Activated CD4-positive, CD25-positive, alpha-beta regulatory T cell treated with anti-CD3 and anti-CD28 coated beads, Interleukin-2, amount 50 U/mL, for 72 hours (primary cell): ENCODE measurements at regions not wholly inside any gene's neighbourhood (a gene's known extent, or its start where the extent isn't known, plus 50 kb on each side); places are given as distances from the start of the nearest gene placed in this dataset.

ENCODE experiments used
- DNase-seq: peaks from one replicate; pipeline ENCODE4 v3.0.0; 2021

DNA sequence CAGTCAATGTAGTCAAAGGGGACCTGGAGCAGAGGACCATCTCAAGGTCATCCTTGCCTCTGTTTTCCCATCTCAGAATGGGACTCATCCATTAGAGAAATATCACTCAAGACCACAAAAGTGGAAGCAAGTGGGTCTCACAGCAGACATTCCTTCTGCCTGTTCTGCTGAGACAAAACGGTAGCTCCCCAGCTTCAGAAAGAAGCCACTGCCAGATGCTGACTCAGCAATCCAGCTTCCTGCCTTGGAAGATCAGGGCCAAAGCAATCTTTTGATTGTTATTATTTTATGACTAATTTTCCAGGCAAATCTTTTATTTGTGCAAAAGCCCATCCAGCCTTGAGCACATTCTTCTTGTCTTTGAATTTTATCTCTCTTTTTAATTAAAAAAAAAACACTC lies 86.8 kb downstream of the CCT6B start:
- DNase-seq = no peak

DNA sequence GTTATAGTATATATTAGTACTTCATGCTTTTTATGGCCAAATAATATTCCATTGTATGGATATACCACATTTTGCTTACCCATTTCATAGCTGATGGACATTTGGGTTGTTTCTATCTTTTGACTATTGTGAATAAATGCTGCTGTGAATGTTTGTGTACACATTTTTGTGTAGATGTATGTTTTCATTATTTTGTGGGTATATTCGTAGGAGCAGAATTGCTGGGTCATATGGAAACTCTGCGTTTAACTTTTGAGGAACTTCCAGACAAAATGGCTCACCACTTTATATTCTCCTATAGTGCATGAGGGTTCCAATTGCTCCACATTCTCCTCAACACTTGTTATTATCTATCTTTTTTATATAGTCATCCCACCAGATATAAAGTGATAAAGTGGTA lies 88.6 kb downstream of the CCT6B start:
- DNase-seq = no peak

DNA sequence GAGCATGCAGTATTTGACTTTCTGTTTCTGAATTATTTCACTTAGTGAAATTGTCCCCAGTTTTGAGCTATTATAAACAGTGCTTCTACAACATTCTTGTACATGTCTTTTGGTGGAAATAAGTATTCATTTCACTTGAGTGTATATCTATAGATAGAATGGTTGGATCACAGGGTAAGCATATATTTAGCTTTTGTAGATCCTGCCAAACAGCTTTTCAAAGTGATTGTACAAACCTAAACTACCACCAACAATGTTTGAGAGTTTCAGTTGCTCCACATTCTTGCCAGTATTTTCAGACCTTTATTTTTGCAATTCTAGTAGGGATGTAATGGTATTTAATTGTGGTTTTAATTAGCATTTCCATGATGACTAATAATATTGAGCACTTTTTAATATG lies 91.6 kb downstream of the CCT6B start:
- no peak for DNase-seq

DNA sequence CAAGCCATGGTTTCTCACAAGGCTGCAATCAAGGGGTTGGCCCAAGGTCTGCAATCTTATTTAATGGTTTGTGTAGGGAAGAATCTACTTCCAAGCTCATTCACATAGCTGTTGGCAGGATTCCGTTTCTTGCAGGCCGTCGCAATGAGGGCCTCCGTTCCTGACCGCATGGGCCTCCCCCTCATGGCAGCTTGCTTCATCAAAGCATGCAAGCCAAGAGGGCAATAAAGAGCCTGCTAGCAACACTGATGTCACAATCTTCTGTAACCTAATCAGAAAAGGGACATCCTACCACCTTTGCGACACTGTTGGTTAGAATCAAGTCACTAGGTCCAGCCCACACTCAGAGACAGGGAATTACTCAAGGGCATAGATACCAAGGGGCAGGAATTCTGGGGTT lies 95.5 kb downstream of the CCT6B start:
- DNase-seq = no peak

DNA sequence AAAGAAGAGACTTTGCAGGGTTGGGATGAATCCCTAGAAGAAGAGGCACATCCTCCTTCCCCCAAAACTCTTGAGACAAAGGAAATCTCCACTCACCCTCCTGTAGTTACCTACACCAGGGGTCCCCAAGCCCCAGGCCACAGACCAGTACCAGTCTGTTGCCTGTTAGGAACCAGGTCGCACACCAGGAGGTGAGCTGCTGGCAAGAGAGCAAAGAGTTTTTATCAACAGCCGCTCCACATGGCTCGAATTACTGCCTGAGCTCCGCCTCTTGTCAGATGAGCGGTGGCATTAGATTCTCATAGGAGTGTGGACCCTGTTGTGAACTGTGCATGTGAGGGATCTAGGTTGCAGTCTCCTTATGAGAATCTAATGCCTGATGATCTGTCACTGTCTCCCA lies 98.9 kb downstream of the CCT6B start:
- no peak for DNase-seq

DNA sequence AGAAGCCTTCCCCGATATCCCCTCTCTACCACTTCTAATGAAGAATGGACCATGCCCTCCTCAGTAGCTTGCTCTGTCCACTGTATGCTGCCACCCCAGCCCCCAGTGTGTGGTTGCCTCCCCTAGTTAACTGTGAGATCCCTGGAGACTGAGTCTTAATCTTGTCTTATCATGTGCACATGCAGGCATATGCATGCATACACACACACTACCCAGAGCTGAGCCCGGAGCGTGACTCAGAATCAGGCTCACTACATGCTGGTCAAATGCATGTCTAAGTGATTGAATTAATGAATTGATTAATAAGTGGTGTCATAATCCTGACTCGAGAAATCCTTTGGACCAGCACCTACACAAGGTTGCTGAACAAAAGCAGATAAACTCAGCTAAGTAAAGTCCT lies 99.4 kb downstream of the CCT6B start:
- DNase-seq = no peak

DNA sequence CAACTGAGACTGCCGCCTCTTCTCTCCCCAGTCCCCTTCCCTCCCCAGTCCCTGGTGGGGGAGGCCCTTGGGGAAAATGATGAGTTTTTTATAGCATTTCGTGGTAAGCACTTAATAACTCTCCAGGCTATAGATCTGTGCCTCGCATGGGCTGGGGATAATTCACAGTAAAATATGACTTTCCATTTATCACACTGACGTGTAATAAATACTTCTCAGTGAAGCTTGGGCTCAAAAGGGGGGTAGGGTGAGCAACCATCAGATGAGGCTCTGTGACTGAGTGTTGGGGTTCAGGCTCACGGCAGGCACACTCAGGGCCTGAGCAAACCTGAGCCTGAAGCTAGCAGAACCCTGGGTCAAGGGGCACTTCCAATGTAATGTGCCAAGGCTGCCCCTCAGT lies 101.6 kb downstream of the CCT6B start:
- DNase-seq = no peak

DNA sequence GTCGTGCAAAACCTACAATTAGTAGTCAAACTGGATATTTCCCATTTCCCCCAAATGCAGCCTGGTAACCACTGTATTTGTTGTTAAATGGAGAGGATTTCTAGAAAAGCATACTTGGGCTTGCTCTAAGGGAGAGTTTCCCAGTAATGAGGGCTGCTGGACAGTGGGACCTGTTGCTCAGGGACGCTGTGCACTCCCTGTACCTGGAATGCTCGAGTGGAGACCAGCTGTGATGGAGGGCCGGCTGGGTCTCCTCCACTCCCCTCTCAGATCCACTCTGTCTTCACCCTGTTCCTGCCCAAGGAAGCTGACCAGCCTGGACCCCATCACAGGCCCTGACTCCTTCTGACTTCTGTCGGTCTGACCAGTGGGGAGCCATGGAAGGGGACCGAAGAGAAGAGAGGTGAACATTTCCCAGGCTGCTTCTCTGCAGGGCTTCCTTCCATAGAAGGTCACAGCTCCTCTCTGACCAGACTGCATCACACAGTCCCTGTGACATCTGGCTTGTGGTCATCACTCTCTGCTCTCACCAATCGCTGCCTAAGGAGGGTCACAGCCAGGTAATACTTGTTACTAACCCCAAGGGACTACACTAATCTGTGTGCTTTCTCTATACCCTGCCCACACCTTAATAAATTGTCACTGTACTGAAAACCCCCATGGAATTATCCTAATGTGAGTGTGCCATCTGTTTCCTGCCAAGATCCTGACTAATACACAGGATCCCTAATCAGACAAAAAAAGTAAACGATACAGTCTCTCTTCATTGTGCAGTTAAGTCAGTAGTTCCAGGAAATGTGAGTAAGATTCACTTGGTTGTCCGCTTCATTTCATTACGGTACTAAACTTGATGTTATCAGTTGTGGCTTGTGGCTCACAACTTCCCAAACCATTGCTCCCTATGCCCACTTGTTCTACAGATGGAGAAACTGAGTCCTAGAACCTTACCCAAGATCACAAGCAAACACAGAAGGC lies 102.4 kb downstream of the CCT6B start:
- DNase-seq = no peak

DNA sequence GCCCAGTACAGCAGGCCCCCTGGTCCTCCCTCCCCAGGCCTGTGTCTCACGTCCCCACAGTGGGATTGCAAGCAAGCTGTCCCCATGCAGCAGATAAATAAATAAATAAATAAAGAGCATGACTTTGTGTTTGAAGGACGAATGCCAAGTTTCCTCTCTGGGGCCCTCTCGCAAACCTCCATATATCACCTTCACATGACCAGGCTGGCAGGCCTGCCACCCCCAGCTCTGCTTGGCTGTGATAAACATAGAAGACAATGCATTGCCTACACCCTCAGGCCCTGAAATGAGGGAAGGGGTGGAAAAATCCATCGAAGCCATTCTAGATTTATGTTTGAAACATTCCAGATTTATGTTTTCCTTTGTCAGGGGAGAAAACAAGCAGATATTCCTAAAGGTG lies 107.3 kb downstream of the CCT6B start:
- DNase-seq = no peak

DNA sequence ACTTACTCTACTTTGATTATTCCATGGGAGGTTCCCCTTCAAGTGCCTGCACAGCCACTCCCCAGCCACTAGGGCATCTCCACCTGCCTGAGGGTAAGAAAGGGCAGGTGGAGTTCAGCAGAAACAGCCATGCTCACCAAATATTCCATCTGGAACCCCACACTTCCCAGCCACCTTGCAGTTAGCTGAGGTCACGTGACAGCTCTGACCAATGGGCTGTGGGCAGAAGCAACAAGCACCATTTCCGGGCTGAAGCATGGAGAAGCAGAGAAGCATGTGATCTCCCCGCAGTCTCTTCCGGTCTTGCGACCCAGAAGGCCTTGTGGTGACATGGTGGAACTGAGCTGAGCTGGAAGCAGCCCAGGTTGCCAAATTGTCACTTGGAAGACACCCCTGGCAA lies 108.6 kb downstream of the CCT6B start:
- DNase-seq = no peak

DNA sequence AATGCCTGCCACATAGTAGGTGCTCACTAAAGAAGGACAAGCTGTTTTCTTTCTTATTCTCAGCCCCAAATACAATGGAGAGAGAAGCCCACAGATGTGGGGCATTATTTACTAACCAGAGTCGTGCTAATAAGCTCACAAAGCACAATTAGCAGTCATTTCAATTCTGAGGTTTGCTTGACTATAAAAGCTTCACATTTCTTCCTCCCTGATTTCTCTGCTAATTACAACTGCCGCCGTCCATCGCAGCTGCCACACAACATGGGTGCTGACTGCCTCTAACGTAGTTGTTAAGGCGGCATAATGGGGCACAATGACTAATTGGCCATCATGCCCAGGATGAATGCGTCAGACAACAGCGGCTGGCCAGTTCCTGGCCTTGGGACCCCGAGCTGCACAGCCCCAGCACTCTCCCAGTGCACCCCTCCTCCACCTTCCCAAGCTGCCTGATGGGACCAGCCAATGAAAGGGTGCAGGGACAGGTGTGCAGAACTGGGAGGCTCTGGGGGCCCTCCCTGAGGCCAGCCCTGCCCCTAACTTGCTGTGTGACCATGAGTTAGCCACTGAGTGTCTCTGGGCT lies 109.2 kb downstream of the CCT6B start:
- no peak for DNase-seq

DNA sequence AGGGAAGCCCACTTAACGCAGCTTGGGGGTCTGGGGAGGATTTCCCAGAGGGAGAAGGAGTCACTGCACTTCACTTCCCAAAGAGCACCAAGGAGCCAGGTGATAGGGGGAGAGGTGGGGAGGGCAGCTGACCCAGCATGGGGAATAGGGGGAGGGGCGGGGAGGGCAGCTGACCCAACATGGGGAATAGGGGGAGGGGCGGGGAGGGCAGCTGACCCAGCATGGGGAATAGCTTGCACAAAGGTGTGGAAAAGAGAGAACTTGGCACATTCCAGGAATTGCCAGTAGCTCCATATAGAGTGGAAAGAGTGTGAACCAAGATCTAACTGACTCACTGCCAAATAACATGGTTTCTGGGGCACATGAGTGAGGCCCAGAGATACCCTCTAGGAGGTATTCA lies 110.3 kb downstream of the CCT6B start:
- DNase-seq = no peak

DNA sequence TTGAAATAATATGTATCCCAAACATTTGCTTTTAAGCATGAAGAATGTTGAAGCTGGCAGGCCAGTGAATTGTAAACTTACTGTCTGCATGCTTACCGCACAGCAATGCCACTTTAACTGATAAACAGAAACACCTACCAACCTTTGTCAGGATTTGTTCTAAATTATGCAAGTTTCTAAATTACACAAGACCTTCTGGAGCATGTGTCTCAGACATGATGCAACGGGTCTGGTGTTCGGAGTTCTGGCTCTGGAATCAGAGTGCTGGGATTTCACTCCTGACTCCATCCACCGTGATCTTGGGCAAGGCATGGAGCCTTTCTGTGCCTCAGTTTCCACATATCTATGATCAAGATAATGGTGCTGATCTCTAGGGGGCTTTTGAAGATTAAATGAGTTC lies 111.2 kb downstream of the CCT6B start:
- DNase-seq = no peak

DNA sequence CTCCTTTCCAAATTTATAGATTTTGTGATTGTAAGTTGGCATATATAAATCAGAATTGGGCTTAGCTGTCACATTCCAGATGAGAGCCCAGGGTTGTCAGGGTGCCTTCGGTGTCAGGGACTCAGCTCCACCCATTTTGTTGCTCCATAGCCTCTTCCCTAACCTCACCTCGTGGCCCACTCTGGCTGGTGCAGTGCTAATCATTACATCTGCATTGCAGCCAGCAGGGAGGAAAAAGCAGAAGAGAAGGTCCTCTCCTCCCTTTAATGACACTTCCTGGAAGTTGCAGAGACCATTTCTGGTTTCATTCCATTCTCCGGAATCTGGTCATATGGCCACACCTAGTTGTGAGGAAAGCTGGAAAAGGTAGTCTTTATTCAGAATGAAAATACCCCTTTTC lies 113.3 kb downstream of the CCT6B start:
- no peak for DNase-seq

DNA sequence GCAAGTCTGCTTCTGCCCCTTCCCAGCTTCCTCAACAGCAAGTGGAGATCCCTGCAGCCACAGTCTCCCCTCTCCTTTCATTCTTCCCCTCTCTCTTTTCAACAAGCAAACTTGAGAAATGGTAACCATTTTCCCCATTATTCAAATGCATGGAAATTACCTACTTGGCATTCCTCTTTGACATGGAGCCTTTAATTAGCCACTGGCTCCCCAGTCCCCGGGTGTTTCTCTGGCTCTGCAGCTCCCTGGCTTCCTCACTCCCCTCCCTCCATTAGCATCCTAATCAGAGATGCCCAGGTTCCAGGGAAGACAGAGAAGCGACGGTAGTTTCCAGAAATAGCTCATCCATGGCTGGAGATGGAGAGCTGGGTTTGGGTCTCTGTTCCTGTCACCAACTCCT lies 116.0 kb downstream of the CCT6B start:
- DNase-seq = no peak

DNA sequence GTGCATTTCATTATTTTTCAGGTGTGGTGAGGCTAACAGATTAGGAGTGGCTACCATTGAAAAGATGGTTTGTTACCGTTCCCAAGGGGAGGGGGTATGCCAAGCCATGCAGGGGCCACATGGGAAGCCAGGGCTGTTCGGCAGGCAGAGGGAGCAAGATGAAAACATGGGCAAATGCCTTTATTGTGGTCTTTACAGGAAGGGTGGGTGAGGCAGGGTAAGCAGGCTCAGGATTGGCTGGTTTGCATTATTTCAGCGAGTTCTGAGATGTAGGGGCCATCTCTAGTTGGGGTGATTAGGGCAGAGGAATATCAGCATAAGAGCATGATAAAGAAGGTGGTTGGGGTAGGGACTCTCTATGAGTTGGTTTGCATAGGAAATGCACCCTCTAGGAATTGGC lies 117.6 kb downstream of the CCT6B start:
- DNase-seq = no peak

DNA sequence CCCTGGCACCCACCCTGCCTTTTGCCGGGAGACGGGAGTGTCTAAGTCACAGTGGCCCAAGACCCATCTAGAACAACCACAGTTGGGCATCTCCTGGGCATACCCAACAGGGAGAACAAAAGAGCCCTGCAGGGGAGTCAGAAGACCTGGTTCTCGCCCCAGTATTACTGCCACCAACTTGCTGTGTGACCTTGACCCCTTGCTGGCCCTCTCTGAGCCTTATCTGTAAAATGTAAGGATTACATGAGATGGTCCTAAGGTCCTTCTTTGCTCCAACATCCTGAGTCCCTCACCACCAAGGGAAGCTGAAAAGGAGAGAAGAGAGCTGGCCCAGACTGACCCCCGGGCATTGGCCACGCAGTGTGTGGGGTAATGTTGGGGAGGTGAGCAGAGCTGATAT lies 119.0 kb downstream of the CCT6B start:
- DNase-seq = no peak

DNA sequence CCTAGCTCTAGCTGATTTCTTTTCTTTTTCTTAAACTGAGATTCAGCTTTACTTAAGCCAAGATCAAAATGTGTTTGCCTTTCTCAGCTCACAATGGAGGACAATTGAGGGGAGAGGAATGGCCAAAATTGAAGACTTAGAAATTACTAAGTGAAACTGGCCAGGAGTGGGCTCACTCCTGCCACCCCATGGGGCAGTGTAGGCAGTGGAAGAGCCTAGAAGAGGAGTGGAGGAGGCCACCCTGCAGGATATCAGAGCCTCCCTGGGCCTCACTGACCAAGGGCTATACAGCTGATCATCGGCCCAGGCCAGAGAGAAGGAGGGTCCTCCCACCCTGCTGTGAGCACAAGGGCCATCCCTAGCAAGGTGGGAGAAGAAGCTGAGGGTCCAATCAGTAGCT lies 119.8 kb downstream of the CCT6B start:
- no peak for DNase-seq

DNA sequence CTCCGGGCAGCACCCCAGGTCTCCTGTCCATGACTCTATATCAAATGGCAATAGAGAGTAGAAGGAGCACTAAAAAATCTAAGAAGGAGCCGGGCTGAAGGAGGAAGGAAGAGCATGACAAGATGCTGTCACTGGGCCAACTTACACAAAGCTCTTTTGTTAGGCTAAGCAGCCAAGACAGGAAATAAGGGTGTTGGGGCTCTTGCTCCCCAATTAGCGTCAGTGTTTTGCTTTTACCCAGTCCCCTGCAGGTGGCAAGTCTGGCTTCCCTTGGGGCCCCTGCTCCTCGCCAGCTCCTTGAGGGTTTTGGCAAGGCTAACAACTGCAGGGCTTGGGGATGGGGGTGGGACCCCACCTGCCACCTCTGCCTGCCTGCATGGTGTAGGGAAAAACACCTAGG lies 120.5 kb downstream of the CCT6B start:
- no peak for DNase-seq

DNA sequence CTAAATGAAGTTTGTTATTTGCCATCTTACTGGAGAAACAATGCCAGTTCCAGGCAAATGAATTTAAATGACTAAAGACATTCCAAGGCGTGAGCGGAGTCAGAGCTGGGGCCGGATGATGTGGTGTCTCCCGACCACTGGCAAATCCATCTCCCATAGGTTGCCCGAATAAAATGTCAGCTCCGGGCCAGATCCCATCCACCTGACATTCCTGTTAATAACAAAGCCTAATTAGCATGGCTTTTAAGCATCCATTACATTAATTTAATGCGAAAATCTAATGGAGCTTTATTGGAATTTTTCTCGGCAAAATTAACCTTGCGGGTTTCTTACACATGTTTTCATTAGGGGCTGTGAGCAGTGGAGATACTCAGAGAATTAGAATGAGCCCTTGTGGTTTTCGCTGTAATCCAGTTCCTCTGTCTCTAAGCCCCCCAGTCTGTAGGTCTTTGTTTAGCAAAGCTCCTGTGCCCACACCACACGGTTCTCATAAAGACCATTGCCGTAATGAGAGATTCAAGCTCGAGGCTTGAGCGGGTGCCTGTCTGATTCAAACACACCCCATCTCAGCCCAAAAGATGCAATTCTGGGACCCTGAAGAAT lies 123.3 kb downstream of the CCT6B start:
- DNase-seq = no peak

DNA sequence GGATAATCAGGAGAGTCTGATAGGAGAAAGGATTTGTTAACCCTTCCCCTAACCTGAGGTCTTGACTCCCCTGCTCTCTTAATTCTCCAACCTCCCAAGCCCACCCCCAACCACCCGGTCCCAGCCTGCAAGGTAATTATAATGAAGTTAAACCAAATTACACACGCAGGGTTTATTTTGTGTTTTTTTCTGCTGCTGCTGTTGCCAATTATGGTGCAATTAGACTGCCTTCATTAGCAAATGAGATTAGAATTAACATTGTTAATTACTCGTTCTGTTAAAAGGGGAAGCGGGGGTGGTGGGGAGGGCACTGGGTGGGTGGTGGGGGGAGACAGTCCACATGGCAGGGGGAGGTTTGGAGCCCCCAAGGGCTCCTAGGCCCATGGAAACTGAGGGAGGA lies 128.9 kb downstream of the CCT6B start:
- DNase-seq = no peak

DNA sequence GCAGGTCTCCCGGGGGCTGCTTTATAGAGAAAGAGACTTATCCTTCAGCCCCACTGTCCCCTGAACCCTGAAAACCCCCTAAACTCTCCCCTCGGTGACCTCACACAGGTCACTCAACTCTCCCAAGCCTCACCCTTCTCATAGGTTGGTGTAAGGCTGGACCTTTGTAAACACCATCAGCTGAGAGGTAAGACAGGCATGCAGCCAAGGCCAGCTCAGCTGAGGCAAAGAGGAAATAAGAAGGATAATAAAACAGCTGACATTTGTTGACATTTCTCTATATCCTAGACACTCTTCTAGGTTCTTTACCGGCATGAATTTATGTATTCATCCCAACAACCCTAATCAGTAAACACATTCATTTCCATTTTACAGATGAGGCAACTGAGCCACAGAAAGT lies 134.3 kb downstream of the CCT6B start:
- no peak for DNase-seq

DNA sequence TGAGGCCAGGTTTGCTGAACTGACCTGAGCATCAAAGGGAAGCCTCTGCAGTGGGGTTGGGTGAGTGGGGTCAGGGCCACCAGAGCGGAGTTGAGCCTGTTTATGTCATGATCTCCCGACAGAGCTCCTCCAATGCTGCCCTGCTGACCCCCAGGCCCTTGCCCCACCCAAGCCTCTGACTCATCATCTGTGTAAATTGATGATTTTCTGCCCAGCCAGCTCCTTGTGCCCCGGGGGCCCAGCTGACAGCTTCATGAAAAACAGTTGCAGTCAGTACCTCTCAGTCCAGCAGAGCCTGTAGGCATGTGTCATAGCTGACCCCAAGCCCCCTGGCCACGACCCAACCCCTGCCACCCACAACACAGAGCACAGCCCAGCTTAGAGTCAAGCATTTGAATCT lies 134.9 kb downstream of the CCT6B start:
- DNase-seq = no peak

DNA sequence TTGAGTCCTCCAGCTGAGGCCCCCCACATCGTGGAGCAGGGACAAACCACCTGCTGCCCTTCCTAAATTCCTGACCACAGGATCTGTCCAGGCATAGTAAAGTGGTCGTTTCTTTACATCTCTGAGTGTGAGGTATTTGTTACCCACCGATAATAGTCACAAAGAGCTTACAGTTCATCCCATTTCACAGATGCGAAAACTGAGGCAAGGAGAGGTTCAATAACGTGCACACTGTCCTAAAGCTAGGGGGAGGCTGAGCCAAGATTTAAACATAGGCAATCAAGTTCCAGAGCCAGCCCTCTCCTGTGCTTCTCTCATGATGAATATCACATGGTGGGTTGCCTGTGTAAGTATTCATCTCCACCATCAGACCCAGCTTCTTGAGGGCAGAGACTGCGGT lies 135.4 kb downstream of the CCT6B start:
- DNase-seq = no peak
